CD14-positive monocyte (primary cell): ENCODE measurements at regions not wholly inside any gene's neighbourhood (a gene's known extent, or its start where the extent isn't known, plus 50 kb on each side); places are given as distances from the start of the nearest gene placed in this dataset.

Experiments used
- DNase-seq, 3 donors: peaks; one replicate each; pipeline ENCODE4 v3.0.0-alpha.2; 2011 to 2022
- H2AFZ ChIP-seq: 2 replicates; pipeline ENCODE4 v1.6.0; 2012; ENCODE audit warnings: mild to moderate bottlenecking, low read depth, low read length, inconsistent platforms; ENCODE audit not compliant: insufficient read depth, poor library complexity, severe bottlenecking
- H3K27ac ChIP-seq, 2 donors: 1 replicate in 1 of 2; 2 replicates in 1 of 2; pipeline ENCODE4 v1.5.1; 2012 to 2013; ENCODE audit warnings: low read length in 2 of 2, control low read depth in 1 of 2, inconsistent platforms in 1 of 2, low read depth in 1 of 2, mild to moderate bottlenecking in 1 of 2
- H3K27me3 ChIP-seq, 2 donors: one replicate each; pipeline versions ENCODE4 v1.6.0 to v1.6.1; 2011 to 2013; ENCODE audit warnings: low read length in 2 of 2; ENCODE audit not compliant: control insufficient read depth in 2 of 2, insufficient read depth in 2 of 2
- H3K36me3 ChIP-seq, 2 donors: replicated peaks in 1 of 2; 1 replicate in 1 of 2; 2 replicates in 1 of 2; pipeline versions ENCODE4 v1.5.1 to v1.6.1; 2012 to 2013; ENCODE audit warnings: low read length in 2 of 2, control low read depth in 1 of 2, inconsistent platforms in 1 of 2, mild to moderate bottlenecking in 1 of 2; ENCODE audit not compliant: insufficient read depth in 2 of 2, control insufficient read depth in 1 of 2
- H3K4me1 ChIP-seq, 2 donors: 1 replicate in 1 of 2; 2 replicates in 1 of 2; pipeline versions ENCODE4 v1.5.1 to v1.6.1; 2012 to 2013; ENCODE audit warnings: low read length in 2 of 2, control low read depth in 1 of 2, inconsistent platforms in 1 of 2, mild to moderate bottlenecking in 1 of 2, moderate library complexity in 1 of 2; ENCODE audit not compliant: insufficient read depth in 2 of 2, control insufficient read depth in 1 of 2
- H3K4me2 ChIP-seq: replicated peaks from 2 replicates; pipeline ENCODE3; 2012; ENCODE audit warnings: low read length, moderate library complexity, mild to moderate bottlenecking; ENCODE audit not compliant: poor library complexity, severe bottlenecking; ENCODE audit errors: extremely low read depth
- H3K4me3 ChIP-seq, 3 experiments: fragments of 200-600 bp in 1 of 3; sonication (generic) in 1 of 3; replicated peaks in 1 of 3; 1 replicate in 2 of 3; 2 replicates in 1 of 3; pipeline ENCODE4 v1.5.1; 2011 to 2013; ENCODE audit warnings: low read length in 3 of 3, mild to moderate bottlenecking in 3 of 3, control low read depth in 2 of 3, low read depth in 2 of 3, inconsistent platforms in 1 of 3, moderate library complexity in 1 of 3
- H3K79me2 ChIP-seq: 2 replicates; pipeline ENCODE4 v1.6.0; 2012; ENCODE audit warnings: mild to moderate bottlenecking, control low read depth, inconsistent platforms, low read length, moderate library complexity; ENCODE audit not compliant: insufficient read depth
- H3K9ac ChIP-seq: 2 replicates; pipeline ENCODE4 v1.6.0; 2017; ENCODE audit warnings: low read length, mild to moderate bottlenecking; ENCODE audit not compliant: insufficient read depth, poor library complexity, severe bottlenecking
- H3K9me3 ChIP-seq, 2 donors: replicated peaks in 1 of 2; 1 replicate in 1 of 2; 2 replicates in 1 of 2; pipeline versions ENCODE4 v1.5.1 to v1.6.1; 2012 to 2013; ENCODE audit warnings: low read length in 2 of 2, control low read depth in 1 of 2; ENCODE audit not compliant: control insufficient read depth in 1 of 2, insufficient read depth in 1 of 2
- H4K20me1 ChIP-seq: 2 replicates; pipeline ENCODE4 v1.6.0; 2012; ENCODE audit warnings: mild to moderate bottlenecking, low read length, control low read depth, moderate library complexity; ENCODE audit not compliant: insufficient read depth
- H3K27ac Mint-ChIP-seq, 7 donors: one replicate each; pipeline ENCODE4 v1.8.0; 2020; ENCODE audit warnings: mild to moderate bottlenecking in 7 of 7, mixed read lengths in 7 of 7, moderate library complexity in 6 of 7, inconsistent platforms in 2 of 7
- H3K27me3 Mint-ChIP-seq, 3 donors: one replicate each; pipeline ENCODE4 v1.8.0; 2021 to 2022; ENCODE audit warnings: low read depth in 3 of 3, mild to moderate bottlenecking in 3 of 3, mixed read lengths in 3 of 3, moderate library complexity in 3 of 3, inconsistent platforms in 1 of 3
- H3K36me3 Mint-ChIP-seq, 2 donors: one replicate each; pipeline ENCODE4 v1.8.0; 2020; ENCODE audit warnings: mixed read lengths in 2 of 2, inconsistent platforms in 1 of 2, mild to moderate bottlenecking in 1 of 2
- H3K4me1 Mint-ChIP-seq: one replicate; pipeline ENCODE4 v1.8.0; 2020; ENCODE audit warnings: mild to moderate bottlenecking, mixed read lengths
- H3K4me3 Mint-ChIP-seq, 2 donors: one replicate each; pipeline ENCODE4 v1.8.0; 2020; ENCODE audit warnings: mild to moderate bottlenecking in 2 of 2, mixed read lengths in 2 of 2, moderate library complexity in 1 of 2
- H3K9me3 Mint-ChIP-seq, 7 donors: one replicate each; pipeline ENCODE4 v1.8.0; 2020 to 2022; ENCODE audit warnings: mixed read lengths in 7 of 7, mild to moderate bottlenecking in 6 of 7, moderate library complexity in 6 of 7, inconsistent platforms in 2 of 7
- WGBS: methylation state at CpG from one replicate; pipeline ENCODE4 v1.1.5; 2013; ENCODE audit warnings: missing lambda C conversion rate; ENCODE audit not compliant: insufficient coverage; 5-methylcytosine and 5-hydroxymethylcytosine counted together
- intact Hi-C, 2 donors: fragments of 100-400 bp; cut with micrococcal nuclease; formaldehyde crosslinking; loops; one replicate each; pipeline versions ENCODE4 v1.15.0 to v1.15.1; 2023
- TF ChIP-seq, protein P1 (sequence below): fragments of 200-600 bp; IDR thresholded peaks from one replicate; pipeline ENCODE4 v1.8.0; 2022; ENCODE audit warnings: antibody characterized with exemption, mild to moderate bottlenecking

DNA sequence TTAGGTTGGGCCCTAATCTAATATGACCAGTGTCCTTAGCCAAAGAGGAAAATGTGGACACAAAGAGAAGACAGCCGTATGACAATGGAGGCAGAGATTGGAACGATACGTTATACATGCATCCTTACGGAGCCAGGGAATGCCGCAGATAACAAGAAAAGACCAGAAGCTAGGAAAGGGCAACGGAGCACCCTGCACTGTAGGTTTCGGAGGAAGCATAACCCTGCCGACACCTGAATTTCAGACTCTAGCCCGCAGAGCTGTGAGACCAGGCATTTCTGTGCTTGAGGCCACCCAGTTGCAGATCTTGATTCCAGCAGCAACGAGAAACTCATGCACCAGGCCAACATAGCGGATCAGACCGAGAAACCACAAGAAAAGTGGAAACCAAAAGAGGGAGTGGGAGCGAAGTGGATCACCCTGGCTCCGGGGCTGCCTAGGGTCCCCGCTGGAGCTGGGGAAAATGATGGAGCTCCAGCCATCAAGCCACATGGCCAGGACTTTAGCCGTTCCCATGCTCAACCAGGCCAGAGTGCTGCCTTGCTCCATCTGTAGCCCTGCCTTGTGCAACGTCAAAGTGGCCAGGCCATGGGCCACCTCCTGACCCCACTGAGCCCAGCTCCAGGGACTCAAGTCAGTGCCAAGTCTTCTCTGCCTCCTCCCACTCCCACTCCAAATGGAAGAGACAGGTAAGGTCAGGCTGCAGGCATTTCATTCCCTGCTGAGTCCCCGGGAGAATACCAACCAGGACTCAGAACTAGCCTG, 51.7 kb upstream of the RPL38 start:
- Mint-ChIP-seq H3K4me1 (no peaks in the 10 kb centered on the region), H3K27me3 (peaks cover 14 to 21% (median 17%) of the 10 kb centered on the region in 3 donors), H3K9me3 (no peaks in the 10 kb centered on the region), H3K4me3 (no peak overlapping the region), H3K36me3 (no peaks in the 10 kb centered on the region), H3K27ac (no peak overlapping the region)
- no peaks in the 10 kb centered on the region for H4K20me1 ChIP-seq
- no peaks in the 10 kb centered on the region for H3K79me2 ChIP-seq
- TF ChIP-seq, protein P1, sequence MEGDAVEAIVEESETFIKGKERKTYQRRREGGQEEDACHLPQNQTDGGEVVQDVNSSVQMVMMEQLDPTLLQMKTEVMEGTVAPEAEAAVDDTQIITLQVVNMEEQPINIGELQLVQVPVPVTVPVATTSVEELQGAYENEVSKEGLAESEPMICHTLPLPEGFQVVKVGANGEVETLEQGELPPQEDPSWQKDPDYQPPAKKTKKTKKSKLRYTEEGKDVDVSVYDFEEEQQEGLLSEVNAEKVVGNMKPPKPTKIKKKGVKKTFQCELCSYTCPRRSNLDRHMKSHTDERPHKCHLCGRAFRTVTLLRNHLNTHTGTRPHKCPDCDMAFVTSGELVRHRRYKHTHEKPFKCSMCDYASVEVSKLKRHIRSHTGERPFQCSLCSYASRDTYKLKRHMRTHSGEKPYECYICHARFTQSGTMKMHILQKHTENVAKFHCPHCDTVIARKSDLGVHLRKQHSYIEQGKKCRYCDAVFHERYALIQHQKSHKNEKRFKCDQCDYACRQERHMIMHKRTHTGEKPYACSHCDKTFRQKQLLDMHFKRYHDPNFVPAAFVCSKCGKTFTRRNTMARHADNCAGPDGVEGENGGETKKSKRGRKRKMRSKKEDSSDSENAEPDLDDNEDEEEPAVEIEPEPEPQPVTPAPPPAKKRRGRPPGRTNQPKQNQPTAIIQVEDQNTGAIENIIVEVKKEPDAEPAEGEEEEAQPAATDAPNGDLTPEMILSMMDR, result no peak
- no peak for DNase-seq
- intact Hi-C loops, result no loop called here
- H2AFZ ChIP-seq, result no peak overlapping the region
- no peaks in the 10 kb centered on the region for H3K36me3 ChIP-seq
- H3K27ac ChIP-seq, result no peak overlapping the region
- no peaks in the 10 kb centered on the region for H3K4me1 ChIP-seq
- H3K4me2 ChIP-seq, result no peak overlapping the region
- 95% methylated on average over 18 of the region's 18 CpGs for WGBS
- no peak overlapping the region for H3K9ac ChIP-seq
- no peaks in the 10 kb centered on the region for H3K9me3 ChIP-seq
- H3K27me3 ChIP-seq, result no peaks in the 10 kb centered on the region
- no peak overlapping the region for H3K4me3 ChIP-seq

DNA sequence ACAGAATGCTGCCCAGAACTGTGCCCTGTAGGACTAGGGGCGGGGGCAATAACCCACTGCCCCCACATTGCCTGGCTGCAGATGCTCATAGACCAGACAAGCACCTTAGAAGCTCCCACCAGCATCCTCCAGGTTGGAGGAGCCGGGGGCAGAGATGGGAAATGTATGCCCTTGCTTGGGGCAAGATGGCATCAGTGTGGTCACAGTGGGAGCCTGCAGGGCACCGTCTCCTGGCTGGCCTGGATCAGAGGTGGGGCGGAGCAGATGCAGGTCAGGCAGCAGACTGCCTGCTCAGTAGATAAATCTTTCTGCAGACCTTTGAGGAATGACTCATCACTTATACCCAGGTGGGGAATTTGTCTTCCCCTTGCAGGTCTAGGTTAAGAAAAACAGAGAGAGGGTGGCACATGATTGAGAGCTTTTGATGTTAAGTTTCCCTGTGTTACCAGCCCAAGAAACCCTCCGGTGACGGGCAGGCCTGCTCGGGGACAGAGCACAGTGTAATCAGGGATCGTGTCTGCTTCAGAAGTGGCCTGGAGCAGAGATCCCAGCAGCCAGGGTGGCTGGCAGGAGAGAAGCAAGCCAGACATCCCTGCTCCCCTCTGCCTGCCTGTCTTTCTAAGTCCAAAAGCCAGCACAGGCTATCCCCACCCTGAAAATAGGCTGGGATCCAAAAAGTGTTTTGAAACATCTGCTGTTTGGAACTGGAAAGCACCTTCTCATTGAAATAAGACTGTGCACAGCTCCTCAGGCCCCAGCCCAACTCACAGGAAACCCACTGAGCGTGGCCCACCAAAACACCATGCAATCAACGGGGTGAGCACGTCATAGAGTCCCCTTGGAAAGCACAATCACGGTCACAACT, 50.7 kb upstream of the RPL38 start:
- H3K27me3 ChIP-seq, result no peaks in the 10 kb centered on the region
- TF ChIP-seq, protein P1, result no peak
- no peak overlapping the region for H3K4me3 ChIP-seq
- H3K27ac Mint-ChIP-seq, result no peak overlapping the region
- no peaks in the 10 kb centered on the region for H4K20me1 ChIP-seq
- H3K27me3 Mint-ChIP-seq, result peaks cover 14 to 22% (median 17%) of the 10 kb centered on the region in 3 donors
- H3K36me3 Mint-ChIP-seq, result no peaks in the 10 kb centered on the region
- H3K4me2 ChIP-seq, result no peak overlapping the region
- H3K9ac ChIP-seq, result no peak overlapping the region
- no peak for DNase-seq
- no peak overlapping the region for H3K27ac ChIP-seq
- 71% methylated on average over 8 of the region's 12 CpGs for WGBS
- no peaks in the 10 kb centered on the region for H3K4me1 ChIP-seq
- H3K36me3 ChIP-seq, result no peaks in the 10 kb centered on the region
- no peaks in the 10 kb centered on the region for H3K79me2 ChIP-seq
- no peaks in the 10 kb centered on the region for H3K9me3 Mint-ChIP-seq
- H3K4me1 Mint-ChIP-seq, result no peaks in the 10 kb centered on the region
- H3K9me3 ChIP-seq, result no peaks in the 10 kb centered on the region
- no peak overlapping the region for H2AFZ ChIP-seq
- H3K4me3 Mint-ChIP-seq, result no peak overlapping the region
- intact Hi-C loops, result no loop called here
